LNCaP clone FGC (cell line): ENCODE measurements at regions not wholly inside any gene's neighbourhood (a gene's known extent, or its start where the extent isn't known, plus 50 kb on each side); places are given as distances from the start of the nearest gene placed in this dataset.

Source experiments
- DNase-seq: peaks from one replicate; pipeline ENCODE4 v3.0.0-alpha.2; 2011; ENCODE audit warnings: low read depth
- H3K4me3 ChIP-seq: 2 replicates; pipeline ENCODE4 v1.5.1; 2011; ENCODE audit warnings: mild to moderate bottlenecking, low read depth, low read length, control low read depth
- CTCF ChIP-seq: IDR thresholded peaks from 2 replicates; pipeline ENCODE4 v1.5.1; 2012; ENCODE audit warnings: mild to moderate bottlenecking; ENCODE audit not compliant: control insufficient read depth, insufficient read depth; ENCODE audit errors: extremely low read depth

GRCh38 chr5:29175774-29176173 lies 2017.7 kb upstream of the CDH6 start:
- H3K4me3 ChIP-seq: no peak overlapping the region
- no peak for TF ChIP-seq CTCF
- no peak for DNase-seq

- no peak for TF ChIP-seq CTCF
- DNase-seq: no peak
These were observed 2022.9 kb upstream of the CDH6 start for GRCh38 chr5:29170599-29170998.

GRCh38 chr5:29169886-29170285 lies 2023.6 kb upstream of the CDH6 start:
- TF ChIP-seq CTCF: no peak
- no peak for DNase-seq

More at GRCh38 chr5:29170599-29170998, 2022.9 kb upstream of the CDH6 start:
- H3K4me3 ChIP-seq: no peak overlapping the region

DNA sequence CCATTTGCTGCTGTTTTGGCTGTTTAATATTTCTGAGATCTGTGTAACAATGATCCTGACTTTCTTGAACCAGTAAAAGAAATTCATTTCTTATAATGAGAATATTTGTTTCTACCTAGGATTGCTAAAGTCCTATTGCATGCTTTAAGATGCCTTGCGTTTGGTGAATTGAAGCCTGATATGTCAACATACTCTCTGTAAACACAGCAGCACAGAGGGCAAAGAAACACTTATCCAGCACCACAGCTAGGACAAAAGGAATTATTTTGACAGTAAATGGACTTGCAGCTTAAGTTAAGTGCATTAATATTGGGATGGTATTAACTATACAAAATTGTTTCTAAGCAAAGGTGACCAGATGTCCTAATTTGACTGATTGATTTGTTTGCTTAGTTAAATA lies 2031.2 kb upstream of the CDH6 start:
- DNase-seq: peak; percentile 48
- no peak for TF ChIP-seq CTCF

More at GRCh38 chr5:29169886-29170285, 2023.6 kb upstream of the CDH6 start:
- H3K4me3 ChIP-seq: no peak overlapping the region

GRCh38 chr5:29161399-29162291 lies 2031.8 kb upstream of the CDH6 start:
- TF ChIP-seq CTCF: peak; percentile 27; the same call in 1 of the 2 replicates
- DNase-seq: no peak
- H3K4me3 ChIP-seq: no peak overlapping the region

More for the DNA sequence above, 2031.2 kb upstream of the CDH6 start:
- H3K4me3 ChIP-seq: no peak overlapping the region

DNA sequence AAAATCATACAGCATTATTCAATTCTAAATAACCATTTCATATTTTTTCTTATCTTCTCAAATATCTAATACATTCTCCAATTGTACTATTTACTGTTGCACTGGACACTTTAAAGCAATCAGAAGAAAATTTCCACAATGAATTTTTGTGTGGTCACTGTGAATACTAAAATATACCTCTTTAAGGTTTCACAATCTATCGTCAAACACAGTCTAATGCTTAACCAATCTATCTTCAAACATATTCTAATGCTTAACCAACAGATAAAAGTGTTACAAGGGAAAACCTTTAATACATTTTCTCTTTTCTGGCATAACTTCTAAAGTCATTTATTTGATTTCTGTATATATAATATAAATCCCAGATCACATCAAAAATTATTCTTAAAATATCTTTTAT lies 2035.5 kb upstream of the CDH6 start:
- DNase-seq: no peak

More for the DNA sequence above, 2035.5 kb upstream of the CDH6 start:
- TF ChIP-seq CTCF: no peak
- H3K4me3 ChIP-seq: no peak overlapping the region
